HG02642 (cell line): ENCODE measurements at regions not wholly inside any gene's neighbourhood (a gene's known extent, or its start where the extent isn't known, plus 50 kb on each side); places are given as distances from the start of the nearest gene placed in this dataset.

ENCODE experiments used
- ATAC-seq: cut with Tn5 transposase; IDR thresholded peaks from one replicate; pipeline ENCODE4 v1.9.1; 2021; ENCODE audit warnings: mild to moderate bottlenecking; ENCODE audit not compliant: unreplicated experiment, poor library complexity

DNA sequence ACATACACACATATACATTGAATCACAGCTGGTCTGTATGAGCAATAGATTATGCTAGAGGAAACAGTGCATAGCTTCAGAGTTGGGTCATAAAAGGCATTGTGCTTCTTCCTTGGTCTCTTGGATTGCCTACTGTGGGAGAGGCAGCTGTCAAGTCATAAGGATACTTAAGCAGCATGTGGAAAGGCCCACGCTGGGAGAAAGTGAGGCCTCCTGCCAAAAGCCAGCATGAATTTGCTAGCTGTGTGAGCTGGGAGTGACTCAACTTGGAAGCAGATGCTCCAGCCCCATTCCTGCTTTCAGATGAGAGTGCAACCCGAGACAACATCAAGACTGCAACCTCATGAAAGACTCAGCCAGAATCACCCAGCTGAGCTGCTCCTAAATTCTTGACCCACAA is 311.9 kb upstream of the TBX3 start:
- no peak for ATAC-seq

DNA sequence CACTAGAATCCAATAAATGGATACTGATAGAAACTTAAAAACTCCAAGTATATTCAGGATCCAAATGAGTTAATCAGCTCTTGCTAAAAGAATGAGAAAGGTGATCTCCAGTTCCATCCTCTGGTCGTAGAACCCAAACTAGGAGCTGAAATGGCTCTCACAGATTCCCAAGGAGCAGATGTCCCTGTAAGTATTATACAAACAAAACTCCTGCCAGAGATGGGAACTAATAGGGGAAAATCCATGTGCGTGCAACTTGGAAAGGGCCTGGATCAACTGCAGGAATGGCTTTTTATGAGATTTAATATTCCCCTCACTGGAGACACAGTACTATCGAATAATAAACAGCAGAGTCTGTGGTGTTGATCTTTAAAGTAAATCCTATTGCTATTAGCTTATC is 309.2 kb upstream of the TBX3 start:
- no peak for ATAC-seq

DNA sequence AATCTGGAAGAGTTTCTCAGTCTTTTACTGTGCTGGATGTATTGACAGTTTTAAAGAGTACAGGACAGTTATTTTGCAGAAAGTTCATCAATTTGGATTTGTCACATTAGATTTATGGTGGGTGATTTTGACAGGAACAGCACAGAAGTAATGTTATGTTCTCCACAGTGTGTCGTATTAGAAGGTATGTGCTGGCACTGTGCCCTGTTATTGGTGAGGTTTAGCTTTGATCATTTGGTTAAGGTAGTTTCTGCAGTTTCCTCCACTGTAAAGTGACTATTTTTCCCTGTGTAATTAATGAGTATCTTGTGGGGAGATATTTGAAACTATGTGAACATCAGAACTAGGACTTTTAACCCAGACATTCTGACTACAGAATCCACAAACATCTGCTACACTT is 308.5 kb upstream of the TBX3 start:
- no peak for ATAC-seq

DNA sequence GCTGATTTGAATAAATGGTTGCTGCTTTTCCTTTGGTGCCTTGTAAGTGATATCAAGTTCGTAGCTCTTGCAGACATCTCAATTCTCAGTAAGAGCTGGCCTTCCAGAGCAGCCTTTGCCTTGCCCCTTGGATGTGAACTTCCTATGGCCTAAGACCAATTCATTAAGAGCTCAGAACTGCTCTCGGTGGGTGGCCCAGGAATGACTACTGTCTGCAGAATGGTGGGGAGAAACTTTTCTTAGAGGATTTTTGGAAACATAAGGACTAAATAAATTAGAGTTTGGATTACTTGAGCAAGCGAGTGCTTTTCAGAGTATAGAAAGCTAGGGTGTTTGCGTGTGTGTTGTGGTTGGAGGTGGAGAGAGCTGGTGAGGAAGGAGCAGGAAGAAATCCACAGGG is 306.4 kb upstream of the TBX3 start:
- no peak for ATAC-seq

GRCh38 chr12:114986849-114987248 is 302.9 kb upstream of the TBX3 start:
- ATAC-seq: no peak

DNA sequence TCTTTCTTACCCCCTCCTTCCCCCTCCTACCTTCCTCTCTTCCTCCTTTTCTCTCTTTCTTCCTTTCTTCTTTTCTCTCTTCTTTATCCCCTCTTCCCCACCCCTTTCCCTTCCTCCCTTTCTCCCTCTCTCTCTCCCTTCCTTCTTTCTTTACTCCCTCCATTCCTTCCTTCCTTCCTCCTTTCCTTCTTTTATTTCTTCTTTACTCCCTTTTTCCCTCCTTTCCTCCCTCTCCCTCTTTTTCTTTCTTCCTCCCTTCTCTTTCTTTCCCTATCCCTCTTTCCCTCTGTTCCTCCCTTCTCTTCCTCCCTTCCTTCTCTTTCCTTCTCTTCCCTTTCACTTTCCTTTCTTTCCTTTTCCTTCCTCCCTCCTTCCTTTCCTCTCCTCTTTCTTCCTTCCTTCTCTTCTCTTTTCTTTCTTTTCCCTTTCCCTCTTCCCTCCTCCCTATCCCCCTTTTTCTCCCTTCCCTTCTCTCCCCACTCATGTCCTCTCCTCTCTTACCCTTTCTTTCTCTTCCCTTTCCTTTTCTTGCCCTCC is 302.3 kb upstream of the TBX3 start:
- ATAC-seq: no peak

DNA sequence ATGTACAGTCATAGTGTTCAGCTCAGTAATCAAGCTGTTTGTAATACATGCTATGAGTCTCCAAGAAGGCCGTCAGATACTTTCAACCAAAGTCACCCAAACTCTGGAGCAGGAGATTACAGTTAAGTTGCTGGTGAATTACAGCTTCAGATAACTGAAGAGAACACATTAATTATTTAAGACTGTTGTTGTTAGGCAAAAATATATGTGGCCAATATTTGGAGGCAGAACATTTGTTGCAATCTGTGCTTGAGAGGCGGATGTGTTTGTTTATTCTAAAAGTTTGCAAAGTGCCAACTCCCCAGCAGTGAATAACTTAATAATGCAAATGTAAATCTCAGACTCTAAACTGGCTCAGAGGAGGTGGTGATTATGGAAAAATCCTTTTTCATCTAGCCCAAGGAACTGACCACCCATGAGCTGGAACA is 300.7 kb upstream of the TBX3 start:
- no peak for ATAC-seq

GRCh38 chr12:114982760-114983159 is 298.8 kb upstream of the TBX3 start:
- ATAC-seq: no peak

- ATAC-seq: no peak
Measured at GRCh38 chr12:114981036-114981435, 297.1 kb upstream of the TBX3 start.

GRCh38 chr12:114976959-114977358 is 293.0 kb upstream of the TBX3 start:
- no peak for ATAC-seq

DNA sequence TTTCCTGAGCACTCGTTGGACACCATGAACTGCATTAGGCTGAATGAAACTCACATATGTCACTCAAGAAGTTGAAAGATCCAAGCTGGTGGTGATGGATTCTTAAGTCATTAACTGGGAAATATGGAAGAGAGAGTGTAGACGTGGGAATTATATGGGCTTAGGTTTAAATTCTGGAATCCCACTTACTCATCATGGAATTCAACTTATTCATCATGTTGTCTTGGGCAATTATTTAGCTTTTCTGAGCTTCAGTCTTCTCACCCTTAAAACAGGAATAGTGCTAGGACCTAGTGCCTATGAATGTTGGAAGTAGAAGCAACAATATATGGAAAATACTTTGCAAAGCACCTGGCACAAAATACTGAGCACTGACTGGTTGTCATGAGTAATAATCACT is 292.4 kb upstream of the TBX3 start:
- no peak for ATAC-seq

DNA sequence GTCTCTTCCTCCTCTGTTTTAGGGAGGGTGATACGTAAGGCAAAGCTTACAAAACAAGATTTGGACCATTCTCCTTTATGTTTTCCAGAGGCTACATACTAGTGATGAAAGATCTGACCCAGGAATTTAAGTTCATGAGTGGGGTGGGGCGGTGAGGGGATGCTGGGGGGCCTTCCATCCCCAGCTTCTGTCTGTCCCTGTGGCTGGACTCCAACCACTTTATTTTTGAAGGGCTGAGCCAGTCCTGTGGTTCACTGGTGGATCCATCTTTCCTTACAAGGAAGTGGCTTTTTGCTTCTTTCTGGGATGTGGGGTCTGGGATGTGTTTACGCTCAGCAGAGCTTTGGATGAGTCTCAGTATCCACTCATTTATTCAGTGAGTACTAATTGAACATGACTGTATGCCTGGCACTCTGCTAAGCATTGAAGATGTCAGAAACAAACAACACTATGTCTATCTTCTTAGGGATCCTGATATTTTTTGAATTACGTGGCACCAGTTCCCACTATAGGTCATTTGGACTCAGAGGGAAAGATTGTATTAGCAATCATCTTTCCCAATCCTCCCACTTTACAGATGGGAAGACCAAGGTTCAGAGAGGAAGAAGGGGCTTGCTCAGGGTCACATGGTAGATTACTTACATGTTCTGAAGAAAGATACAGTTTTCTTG is 291.8 kb upstream of the TBX3 start:
- no peak for ATAC-seq

DNA sequence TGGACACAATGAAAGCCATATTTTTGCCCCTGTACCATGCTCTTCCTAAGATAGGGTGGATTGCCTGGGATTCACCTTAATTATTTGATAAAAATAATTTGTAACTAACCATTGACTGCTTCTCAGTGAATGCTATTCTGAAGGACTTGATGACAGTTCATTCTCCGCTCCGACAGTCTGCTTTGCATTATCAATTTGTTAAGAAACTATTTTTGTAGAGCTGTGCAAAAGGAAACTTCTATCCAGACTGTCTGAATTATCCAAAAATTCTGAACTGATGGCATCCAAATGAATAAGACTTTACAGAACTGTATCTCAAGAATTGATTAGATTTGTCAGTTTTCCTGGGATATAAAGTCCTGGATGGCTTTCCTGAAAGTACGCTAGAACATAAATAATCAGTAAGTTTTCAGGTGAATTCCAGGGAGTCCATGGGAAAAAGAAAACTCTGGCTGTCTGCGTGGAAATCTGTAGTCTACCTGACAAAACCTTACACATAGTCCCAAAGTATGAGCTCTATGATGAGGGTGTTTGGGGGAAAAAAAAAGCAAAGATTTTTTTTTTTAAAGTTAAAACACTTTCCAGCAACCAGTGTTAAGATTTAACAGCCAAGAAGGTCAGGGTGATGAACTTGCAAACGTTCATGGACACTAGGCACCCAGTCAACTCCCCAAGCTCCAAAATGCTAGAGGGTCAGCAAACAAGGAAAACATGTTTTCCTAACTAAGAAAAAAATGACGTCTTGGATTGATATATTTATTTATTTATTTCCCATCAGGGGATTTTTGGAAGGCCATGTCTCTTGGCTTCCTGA is 291.1 kb upstream of the TBX3 start:
- ATAC-seq: no peak

- no peak for ATAC-seq
Measured at GRCh38 chr12:114974333-114974732, 290.4 kb upstream of the TBX3 start.

GRCh38 chr12:114968727-114969126 is 284.8 kb upstream of the TBX3 start:
- no peak for ATAC-seq

DNA sequence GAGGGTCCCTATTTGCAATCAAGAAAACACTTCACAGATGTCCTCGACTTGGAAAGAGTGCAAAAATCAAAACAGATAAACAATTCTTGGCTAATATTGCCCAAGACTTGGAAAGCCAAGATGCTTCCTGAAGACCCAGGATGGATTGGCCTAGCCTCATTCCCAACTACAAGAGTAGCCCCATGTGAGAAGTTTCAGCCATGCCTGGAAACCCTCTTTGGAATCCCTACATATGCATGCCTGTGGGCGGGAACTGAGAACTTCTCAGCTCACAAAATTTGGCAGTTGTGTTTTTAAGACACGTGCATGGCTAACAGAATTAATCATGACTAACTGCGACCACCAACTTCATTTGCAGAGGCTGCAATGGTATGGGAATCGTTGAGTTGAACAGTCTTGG is 283.2 kb upstream of the TBX3 start:
- no peak for ATAC-seq

GRCh38 chr12:114964841-114965240 is 280.9 kb upstream of the TBX3 start:
- ATAC-seq: no peak

GRCh38 chr12:114963846-114964245 is 279.9 kb upstream of the TBX3 start:
- ATAC-seq: no peak

GRCh38 chr12:114961491-114961890 is 277.5 kb upstream of the TBX3 start:
- ATAC-seq: no peak

GRCh38 chr12:114958538-114958937 is 274.6 kb upstream of the TBX3 start:
- no peak for ATAC-seq

DNA sequence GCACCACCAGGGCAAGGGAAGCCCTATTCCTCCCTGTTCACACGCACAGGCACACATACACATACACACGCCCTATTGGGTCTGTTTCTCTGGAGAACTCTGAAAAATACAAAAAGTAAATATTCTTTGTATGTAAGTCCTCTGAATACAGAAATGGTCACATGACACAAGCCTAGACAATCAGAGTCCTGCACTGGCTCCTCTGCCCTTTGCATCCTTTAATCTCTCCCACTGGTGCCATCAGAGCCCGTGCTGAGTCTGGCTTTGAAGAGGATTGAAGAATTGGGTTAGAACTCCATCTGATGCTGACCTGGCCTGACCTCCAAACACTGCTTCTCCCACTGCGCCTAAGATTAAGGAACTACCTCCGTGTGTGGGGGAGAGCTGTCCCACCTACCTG is 273.2 kb upstream of the TBX3 start:
- no peak for ATAC-seq
